OCI-LY3 (cell line): ENCODE measurements at regions not wholly inside any gene's neighbourhood (a gene's known extent, or its start where the extent isn't known, plus 50 kb on each side); places are given as distances from the start of the nearest gene placed in this dataset.
"Not testable (repeated sequence)": the region's sequence is repeated elsewhere in the genome, so short reads cannot be mapped to it uniquely, and the experiment has no call there.

Experiments used
- H2AFZ ChIP-seq: fragments of 200-600, 300-600 bp; shearing (Covaris generic); 2 replicates; pipeline ENCODE4 v1.6.0; 2014; ENCODE audit warnings: antibody characterized with exemption, low read depth, low read length
- H3K27ac ChIP-seq: fragments of 200-600, 300-600 bp; sonication (generic); 2 replicates; pipeline ENCODE4 v1.5.1; 2014; ENCODE audit warnings: mild to moderate bottlenecking, low read length, moderate library complexity, mixed read lengths
- H3K27me3 ChIP-seq: fragments of 200-600, 300-600 bp; sonication (generic); 2 replicates; pipeline ENCODE4 v1.6.1; 2014; ENCODE audit warnings: low read depth, low read length, mixed read lengths
- H3K36me3 ChIP-seq: fragments of 200-600, 300-600 bp; sonication (generic); replicated peaks from 2 replicates; pipeline ENCODE3; 2014; ENCODE audit warnings: low read depth, low read length, mixed read lengths
- H3K4me1 ChIP-seq: fragments of 300-600, 200-600 bp; sonication (generic); 2 replicates; pipeline ENCODE4 v1.6.1; 2014; ENCODE audit warnings: low read length, mixed read lengths
- H3K4me2 ChIP-seq: fragments of 200-600, 300-600 bp; sonication (generic); 2 replicates; pipeline ENCODE4 v1.6.1; 2014; ENCODE audit warnings: low read length, mixed read lengths
- H3K4me3 ChIP-seq: fragments of 300-600, 200-600 bp; sonication (generic); 2 replicates; pipeline ENCODE4 v1.5.1; 2014; ENCODE audit warnings: antibody characterized with exemption, mild to moderate bottlenecking, low read length, moderate library complexity
- H3K79me2 ChIP-seq: fragments of 300-600, 200-600 bp; shearing (Covaris generic); 2 replicates; pipeline ENCODE4 v1.6.1; 2014; ENCODE audit warnings: mild to moderate bottlenecking, low read length, mixed read lengths
- H3K9ac ChIP-seq: fragments of 300-600, 200-600 bp; shearing (Covaris generic); 2 replicates; pipeline ENCODE4 v1.6.0; 2014; ENCODE audit warnings: mild to moderate bottlenecking, low read length, moderate library complexity
- H3K9me3 ChIP-seq: fragments of 200-600, 300-600 bp; shearing (Covaris generic); 2 replicates; pipeline ENCODE4 v1.6.1; 2014; ENCODE audit warnings: low read length, mixed read lengths; ENCODE audit not compliant: insufficient read depth
- H4K20me1 ChIP-seq: fragments of 200-600, 300-600 bp; sonication (generic); 2 replicates; pipeline ENCODE4 v1.6.1; 2016; ENCODE audit warnings: low read length, mixed read lengths; ENCODE audit not compliant: insufficient read depth
- CTCF ChIP-seq: fragments of 200-600, 300-600 bp; sonication (generic); IDR thresholded peaks from 2 replicates; pipeline ENCODE4 v1.5.1; 2014; ENCODE audit warnings: antibody characterized with exemption, low read length, low read depth
- EZH2phosphoT487 ChIP-seq: fragments of 200-600 bp; shearing (Covaris generic); IDR thresholded peaks from 2 replicates; pipeline ENCODE4 v1.6.1; 2018; ENCODE audit warnings: antibody characterized with exemption, mixed run types, low read depth

DNA sequence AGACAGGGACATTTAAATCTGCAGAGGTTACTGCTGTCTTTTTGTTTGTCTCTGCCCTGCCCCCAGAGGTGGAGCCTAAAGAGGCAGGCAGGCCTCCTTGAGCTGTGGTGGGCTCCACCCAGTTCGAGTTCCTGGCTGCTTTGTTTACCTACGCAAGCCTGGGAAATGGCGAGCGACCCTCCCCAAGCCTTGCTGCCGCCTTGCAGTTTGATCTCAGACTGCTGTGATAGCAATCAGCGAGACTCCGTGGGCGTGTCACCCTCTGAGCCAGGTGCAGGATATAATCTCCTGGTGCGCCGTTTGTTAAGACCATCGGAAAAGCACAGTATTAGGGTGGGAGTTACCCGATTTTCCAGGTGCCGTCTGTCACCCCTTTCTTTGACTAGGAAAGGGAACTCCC lies 93.3 kb downstream of the ANKRD30BL start:
- not testable (repeated sequence) for H3K79me2 ChIP-seq, H3K27ac ChIP-seq, H3K36me3 ChIP-seq, H4K20me1 ChIP-seq, H3K9me3 ChIP-seq, H3K27me3 ChIP-seq, H3K4me1 ChIP-seq, H2AFZ ChIP-seq, H3K4me3 ChIP-seq, H3K4me2 ChIP-seq, H3K9ac ChIP-seq

- not testable (repeated sequence) for H3K9me3 ChIP-seq, H2AFZ ChIP-seq, H4K20me1 ChIP-seq, H3K4me1 ChIP-seq, H3K79me2 ChIP-seq, H3K27me3 ChIP-seq, H3K9ac ChIP-seq, H3K4me2 ChIP-seq, H3K36me3 ChIP-seq, H3K27ac ChIP-seq, H3K4me3 ChIP-seq
These were observed 96.4 kb downstream of the ANKRD30BL start for GRCh38 chr2:132065391-132065790.

GRCh38 chr2:132039609-132040236 lies 122.0 kb downstream of the ANKRD30BL start:
- H3K4me1 ChIP-seq, H3K27me3 ChIP-seq, H3K4me2 ChIP-seq, H2AFZ ChIP-seq, H3K79me2 ChIP-seq, H3K9me3 ChIP-seq, H3K27ac ChIP-seq, H3K36me3 ChIP-seq, H4K20me1 ChIP-seq, H3K9ac ChIP-seq: not testable (repeated sequence)
- H3K4me3 ChIP-seq = 0 out of 2 replicates have a peak overlapping the region, but pooled peaks have one; percentile 88

GRCh38 chr2:132038883-132039235 lies 122.9 kb downstream of the ANKRD30BL start:
- peak overlapping the region; percentile 71 for H3K4me2 ChIP-seq
- peak overlapping the region; percentile 71 for H2AFZ ChIP-seq
- H3K27me3 ChIP-seq, H3K9me3 ChIP-seq, H3K27ac ChIP-seq, H3K4me1 ChIP-seq, H3K79me2 ChIP-seq, H3K36me3 ChIP-seq, H4K20me1 ChIP-seq: not testable (repeated sequence)
- H3K9ac ChIP-seq = peak overlapping the region; percentile 88
- peak overlapping the region; percentile 88 for H3K4me3 ChIP-seq

DNA sequence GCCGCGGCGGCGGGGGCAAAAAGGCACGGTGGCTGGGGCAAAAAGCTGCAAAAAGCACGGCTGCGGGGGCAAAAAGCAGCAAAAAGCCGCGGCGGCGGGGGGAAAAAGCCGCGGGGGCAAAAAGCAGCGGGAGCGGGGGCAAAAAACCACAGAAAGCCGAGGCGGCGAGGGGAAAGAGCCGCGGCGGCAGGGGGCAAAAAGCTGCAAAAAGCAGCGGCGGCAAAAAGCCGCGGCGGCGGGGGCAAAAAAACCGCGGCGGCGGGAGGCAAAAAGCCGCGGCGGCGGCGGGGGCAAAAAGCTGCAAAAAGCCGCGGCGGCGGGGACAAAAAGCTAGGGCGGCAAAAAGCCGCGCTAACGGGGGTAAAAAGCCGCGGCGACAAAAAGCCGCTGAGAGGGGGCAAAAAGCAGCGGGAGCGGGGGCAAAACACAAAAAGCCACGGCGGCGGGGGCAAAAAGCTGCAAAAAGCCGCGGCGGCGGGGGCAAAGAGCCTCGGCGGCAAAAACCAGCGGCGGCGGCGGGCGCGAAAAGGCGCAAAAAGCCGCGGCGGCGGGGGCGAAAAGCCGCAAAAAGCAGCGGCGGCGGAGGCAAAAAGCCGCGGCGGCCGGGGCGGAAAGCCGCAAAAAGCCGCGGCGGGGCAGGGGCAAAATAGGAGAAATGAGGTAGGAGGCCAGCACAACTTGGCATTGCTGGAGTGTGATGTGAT lies 123.4 kb downstream of the ANKRD30BL start:
- Histone ChIP-seq H3K4me3 (peak overlapping the region; percentile 88), H3K79me2 (no peaks in the 10 kb centered on the region), H3K4me1 (no peaks in the 10 kb centered on the region), H3K4me2 (peak overlapping the region; percentile 71), H3K27me3 (no peaks in the 10 kb centered on the region), H3K9me3 (peaks cover 9% of the 10 kb centered on the region; the same call in 1 of the 2 replicates), H4K20me1 (no peaks in the 10 kb centered on the region), H3K27ac (no peak overlapping the region), H3K36me3 (no peaks in the 10 kb centered on the region), H2AFZ (peak overlapping the region; percentile 71), H3K9ac (peak overlapping the region; percentile 88)
- TF ChIP-seq EZH2phosphoT487 (no peak), CTCF (no peak; the same call in 1 of the 2 replicates)

DNA sequence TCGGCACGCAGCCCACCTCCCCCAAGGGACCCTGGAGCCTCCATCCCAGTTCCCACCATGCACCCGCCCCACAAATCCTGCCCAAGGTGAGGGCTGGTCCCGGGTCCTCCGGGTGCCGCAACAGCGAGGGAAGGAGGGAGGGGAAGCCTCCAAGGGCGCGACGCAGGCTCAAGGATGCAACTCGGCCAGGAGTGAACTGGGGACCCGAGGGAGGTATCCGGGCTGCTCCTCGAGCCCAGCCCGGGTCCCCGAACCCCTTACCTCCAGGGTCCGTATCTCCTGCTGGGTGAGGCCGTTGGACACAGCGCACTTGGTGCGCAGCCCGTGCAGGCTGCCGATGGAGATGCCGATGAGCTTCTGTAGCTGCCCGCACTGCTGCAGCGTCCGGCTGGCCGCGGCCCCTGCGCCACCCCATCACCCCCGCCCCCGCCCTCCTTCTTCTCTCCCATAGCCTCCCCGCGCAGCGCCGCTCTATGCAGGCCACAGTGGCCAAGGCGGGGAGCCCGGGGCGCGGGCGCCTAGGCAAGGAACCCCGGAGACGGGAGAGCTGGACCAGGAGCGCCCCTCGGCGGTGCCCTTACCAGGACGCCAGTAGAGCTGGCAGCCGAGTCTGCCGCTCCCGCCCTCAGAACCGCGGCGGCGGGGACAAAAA lies 124.1 kb downstream of the ANKRD30BL start:
- Histone ChIP-seq H3K27me3 (no peaks in the 10 kb centered on the region), H4K20me1 (no peaks in the 10 kb centered on the region), H3K4me1 (no peaks in the 10 kb centered on the region), H3K4me2 (peak overlapping the region; percentile 71), H3K9ac (peak overlapping the region; percentile 88), H3K79me2 (no peaks in the 10 kb centered on the region), H3K9me3 (peaks cover 9% of the 10 kb centered on the region; the same call in 1 of the 2 replicates), H3K27ac (no peak overlapping the region), H2AFZ (peak overlapping the region; percentile 71), H3K4me3 (peak overlapping the region; percentile 88), H3K36me3 (no peaks in the 10 kb centered on the region)
- peak; percentile 59 for TF ChIP-seq CTCF
- TF ChIP-seq EZH2phosphoT487 = no peak
